ENCODE measurements at regions not wholly inside any gene's neighbourhood (a gene's known extent, or its start where the extent isn't known, plus 50 kb on each side); places are given as distances from the start of the nearest gene placed in this dataset.
"Not testable (repeated sequence)": the region's sequence is repeated elsewhere in the genome, so short reads cannot be mapped to it uniquely, and the experiment has no call there.

DNA sequence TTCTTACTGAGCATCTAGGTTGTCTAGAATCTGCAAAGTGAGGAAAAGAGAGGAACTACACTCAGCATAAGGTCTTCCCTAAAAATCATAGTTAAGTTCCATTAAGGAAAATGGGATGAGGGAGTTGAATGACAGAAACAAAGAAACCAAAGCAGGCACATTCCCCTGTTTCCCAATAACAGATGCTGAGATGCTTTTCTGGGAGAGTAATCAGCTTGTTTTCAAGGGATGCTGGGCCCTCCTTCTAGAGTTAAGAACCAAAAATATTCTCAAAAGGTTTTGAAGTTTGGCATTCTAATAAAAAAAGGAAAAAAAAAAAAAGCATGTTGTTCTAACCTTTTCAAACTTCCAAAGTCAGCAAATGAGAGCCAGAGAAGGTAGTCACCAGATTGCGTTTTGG is 105.2 kb upstream of the ZNF648 start:
- Histone ChIP-seq H3K4me1 (peaks cover 0 to 14% (median 10%) of the 10 kb centered on the region in 3 donors), H3K4me3 (no peak overlapping the region), H3K36me3 (no peaks in the 10 kb centered on the region), H3K9me3 (no peaks in the 10 kb centered on the region), H3K27me3 (no peaks in the 10 kb centered on the region), H3K27ac (no peak overlapping the region)
- TF ChIP-seq POLR2AphosphoS5 (IDR thresholded peaks at IDR 0.05), result no peak
- TF ChIP-seq POLR2A (IDR thresholded peaks at IDR 0.05), result no peak
- TF ChIP-seq EP300 (IDR thresholded peaks at IDR 0.05), result no peak
- TF ChIP-seq, protein P1, sequence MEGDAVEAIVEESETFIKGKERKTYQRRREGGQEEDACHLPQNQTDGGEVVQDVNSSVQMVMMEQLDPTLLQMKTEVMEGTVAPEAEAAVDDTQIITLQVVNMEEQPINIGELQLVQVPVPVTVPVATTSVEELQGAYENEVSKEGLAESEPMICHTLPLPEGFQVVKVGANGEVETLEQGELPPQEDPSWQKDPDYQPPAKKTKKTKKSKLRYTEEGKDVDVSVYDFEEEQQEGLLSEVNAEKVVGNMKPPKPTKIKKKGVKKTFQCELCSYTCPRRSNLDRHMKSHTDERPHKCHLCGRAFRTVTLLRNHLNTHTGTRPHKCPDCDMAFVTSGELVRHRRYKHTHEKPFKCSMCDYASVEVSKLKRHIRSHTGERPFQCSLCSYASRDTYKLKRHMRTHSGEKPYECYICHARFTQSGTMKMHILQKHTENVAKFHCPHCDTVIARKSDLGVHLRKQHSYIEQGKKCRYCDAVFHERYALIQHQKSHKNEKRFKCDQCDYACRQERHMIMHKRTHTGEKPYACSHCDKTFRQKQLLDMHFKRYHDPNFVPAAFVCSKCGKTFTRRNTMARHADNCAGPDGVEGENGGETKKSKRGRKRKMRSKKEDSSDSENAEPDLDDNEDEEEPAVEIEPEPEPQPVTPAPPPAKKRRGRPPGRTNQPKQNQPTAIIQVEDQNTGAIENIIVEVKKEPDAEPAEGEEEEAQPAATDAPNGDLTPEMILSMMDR (IDR thresholded peaks at IDR 0.05), result no peak
- 85 to 88% methylated on average over 1 of the region's 1 CpG for WGBS, 2 donors (ENCODE audit: low coverage in 1 of 2)
- no peak for ATAC-seq

DNA sequence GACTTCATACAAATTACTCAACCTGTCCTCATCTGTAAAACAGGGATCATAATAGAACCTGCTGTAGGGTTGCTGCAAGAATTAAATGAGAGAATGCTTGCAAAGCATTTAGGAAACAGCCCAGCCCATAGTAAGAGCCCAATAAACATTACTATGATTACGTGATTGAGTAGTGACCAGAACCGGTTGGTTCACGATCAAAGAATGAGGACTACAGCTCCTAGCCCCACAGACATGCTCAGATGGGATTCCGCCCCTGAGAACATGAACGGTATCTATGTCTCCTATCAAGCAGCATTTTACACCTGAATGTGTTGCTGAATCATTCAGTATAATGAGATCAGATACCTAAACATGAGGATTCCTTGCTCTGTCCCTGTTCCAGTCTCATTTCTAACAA is 104.8 kb upstream of the ZNF648 start:
- Histone ChIP-seq H3K9me3 (no peaks in the 10 kb centered on the region), H3K36me3 (no peaks in the 10 kb centered on the region), H3K4me1 (peaks cover 0 to 14% (median 10%) of the 10 kb centered on the region in 3 donors), H3K4me3 (no peak overlapping the region), H3K27ac (no peak overlapping the region), H3K27me3 (no peaks in the 10 kb centered on the region)
- no peak for ATAC-seq
- TF ChIP-seq EP300 (IDR thresholded peaks at IDR 0.05) (no peak), POLR2AphosphoS5 (IDR thresholded peaks at IDR 0.05) (no peak), POLR2A (IDR thresholded peaks at IDR 0.05) (no peak)
- TF ChIP-seq, protein P1 (IDR thresholded peaks at IDR 0.05), result no peak
- whole genome bisulfite sequencing, 2 donors (ENCODE audit: low coverage in 1 of 2), result 88 to 92% methylated on average over 5 of the region's 5 CpGs

DNA sequence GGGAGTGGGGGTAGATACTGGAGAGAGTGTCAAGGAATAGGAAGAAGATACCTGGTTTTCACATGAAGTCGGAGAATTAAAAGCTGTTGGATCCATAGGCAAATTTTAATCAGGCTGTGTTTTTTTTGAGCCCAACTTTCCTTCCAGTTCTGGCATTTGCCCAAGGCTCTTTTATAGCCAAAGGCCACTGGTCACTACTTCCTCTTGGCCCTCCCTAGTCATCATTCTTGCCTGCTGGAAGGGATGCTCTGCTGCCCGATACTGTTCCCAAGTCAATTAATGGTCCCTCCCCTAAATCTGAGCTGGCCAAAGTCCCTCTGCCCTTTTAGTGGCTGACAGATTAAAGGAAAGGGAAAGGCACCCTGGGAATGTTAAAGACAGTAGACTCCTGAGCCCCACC is 102.8 kb upstream of the ZNF648 start:
- H3K4me1 ChIP-seq, result peaks cover 0 to 14% (median 10%) of the 10 kb centered on the region in 3 donors
- 85 to 90% methylated on average over 1 of the region's 2 CpGs for WGBS, 2 donors (ENCODE audit: low coverage in 1 of 2)
- H3K36me3 ChIP-seq, result no peaks in the 10 kb centered on the region
- H3K27me3 ChIP-seq, result no peaks in the 10 kb centered on the region
- TF ChIP-seq EP300 (IDR thresholded peaks at IDR 0.05) (no peak), POLR2A (IDR thresholded peaks at IDR 0.05) (no peak)
- peak overlapping the region in 3 of 4 donors; percentile 48 to 68 (median 61) for H3K27ac ChIP-seq
- H3K4me3 ChIP-seq, result no peak overlapping the region
- peak; percentile 50 for ATAC-seq
- peaks cover 0 to 5% (median 0%) of the 10 kb centered on the region in 3 donors for H3K9me3 ChIP-seq

DNA sequence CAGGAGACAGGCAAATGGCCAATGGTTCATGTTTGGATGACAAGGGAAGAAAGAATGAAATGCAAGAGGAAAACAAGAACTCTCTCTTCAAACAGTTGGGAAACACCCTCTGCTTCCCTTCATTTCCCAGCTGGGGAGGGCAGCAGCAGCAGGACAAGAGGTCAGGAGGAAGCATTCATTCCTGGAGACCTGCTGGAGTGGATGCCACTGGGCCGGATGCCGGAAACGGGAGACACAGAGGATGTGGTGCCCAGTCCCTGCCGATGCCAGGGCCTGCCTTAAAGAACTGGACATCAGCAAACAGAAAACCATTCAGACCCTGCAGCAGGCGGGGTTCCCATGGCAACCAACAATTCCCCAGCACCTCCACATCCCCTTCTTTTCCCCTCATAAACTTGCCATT is 102.3 kb upstream of the ZNF648 start:
- H3K27ac ChIP-seq, result peak overlapping the region in 3 of 4 donors; percentile 48 to 68 (median 61)
- no peaks in the 10 kb centered on the region for H3K36me3 ChIP-seq
- H3K4me3 ChIP-seq, result no peak overlapping the region
- 67 to 100% methylated on average over 1 to 4 of the region's 5 CpGs for WGBS, 2 donors (ENCODE audit: low coverage in 1 of 2)
- H3K4me1 ChIP-seq, result peaks cover 0 to 14% (median 10%) of the 10 kb centered on the region in 3 donors
- no peaks in the 10 kb centered on the region for H3K27me3 ChIP-seq
- ATAC-seq, result peak; percentile 91
- peaks cover 0 to 9% (median 0%) of the 10 kb centered on the region in 3 donors for H3K9me3 ChIP-seq
- TF ChIP-seq EP300 (IDR thresholded peaks at IDR 0.05) (no peak), POLR2AphosphoS5 (IDR thresholded peaks at IDR 0.05) (peak; percentile 85), POLR2A (IDR thresholded peaks at IDR 0.05) (no peak)

DNA sequence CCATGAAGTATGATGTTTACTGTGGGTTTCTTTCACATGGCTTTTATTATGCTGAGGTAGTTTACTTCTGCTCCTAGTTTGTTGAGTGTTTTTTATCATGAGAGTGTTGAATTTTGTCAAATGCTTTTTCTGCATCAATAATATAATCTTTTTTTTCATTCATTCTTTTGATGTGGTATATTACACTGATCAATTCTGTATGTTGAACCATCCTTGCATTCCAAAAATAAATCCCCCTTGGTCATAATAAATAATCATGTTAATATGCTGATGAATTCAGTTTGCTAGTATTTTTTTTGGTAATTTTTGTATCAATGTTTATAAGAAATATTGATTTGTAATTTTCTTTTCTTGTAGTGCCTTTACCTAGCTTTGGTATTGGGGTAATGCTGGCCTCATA is 97.9 kb upstream of the ZNF648 start:
- no peak overlapping the region for H3K27ac ChIP-seq
- H3K4me3 ChIP-seq, result no peak overlapping the region
- peaks cover 0 to 11% (median 7%) of the 10 kb centered on the region in 3 donors for H3K4me1 ChIP-seq
- ATAC-seq, result no peak
- TF ChIP-seq POLR2AphosphoS5 (IDR thresholded peaks at IDR 0.05), result no peak
- TF ChIP-seq POLR2A (IDR thresholded peaks at IDR 0.05), result no peak
- no peak for TF ChIP-seq EP300 (IDR thresholded peaks at IDR 0.05)
- TF ChIP-seq, protein P1 (IDR thresholded peaks at IDR 0.05), result no peak
- H3K27me3 ChIP-seq, result no peaks in the 10 kb centered on the region
- no peaks in the 10 kb centered on the region for H3K36me3 ChIP-seq
- H3K9me3 ChIP-seq, result peaks cover 0 to 11% (median 0%) of the 10 kb centered on the region in 3 donors

DNA sequence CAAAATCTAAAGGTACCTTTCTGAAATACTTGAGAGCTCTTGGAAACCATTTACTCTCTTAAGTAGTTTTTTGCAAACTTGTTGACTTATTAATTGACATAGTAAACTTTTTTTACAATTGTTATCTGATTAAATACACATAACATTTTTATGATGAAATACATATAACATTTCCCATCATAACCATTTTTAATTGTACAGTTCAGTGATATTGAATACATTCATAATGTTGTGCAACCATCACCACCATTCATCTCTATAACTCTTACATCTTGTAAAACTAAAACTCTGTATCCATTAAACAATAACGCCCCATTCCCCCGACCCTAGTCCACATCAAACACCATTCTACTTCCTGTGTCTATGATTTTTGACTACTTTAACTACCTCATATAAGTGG is 95.7 kb upstream of the ZNF648 start:
- Histone ChIP-seq H3K4me3 (no peak overlapping the region), H3K27ac (no peak overlapping the region), H3K27me3 (no peaks in the 10 kb centered on the region), H3K36me3 (no peaks in the 10 kb centered on the region), H3K9me3 (peaks cover 0 to 11% (median 0%) of the 10 kb centered on the region in 3 donors), H3K4me1 (no peaks in the 10 kb centered on the region)
- TF ChIP-seq, protein P1 (IDR thresholded peaks at IDR 0.05), result no peak
- TF ChIP-seq EP300 (IDR thresholded peaks at IDR 0.05) (no peak), POLR2AphosphoS5 (IDR thresholded peaks at IDR 0.05) (no peak), POLR2A (IDR thresholded peaks at IDR 0.05) (no peak)
- 71 to 84% methylated on average over 2 of the region's 2 CpGs for WGBS, 2 donors (ENCODE audit: low coverage in 1 of 2)
- ATAC-seq, result no peak

DNA sequence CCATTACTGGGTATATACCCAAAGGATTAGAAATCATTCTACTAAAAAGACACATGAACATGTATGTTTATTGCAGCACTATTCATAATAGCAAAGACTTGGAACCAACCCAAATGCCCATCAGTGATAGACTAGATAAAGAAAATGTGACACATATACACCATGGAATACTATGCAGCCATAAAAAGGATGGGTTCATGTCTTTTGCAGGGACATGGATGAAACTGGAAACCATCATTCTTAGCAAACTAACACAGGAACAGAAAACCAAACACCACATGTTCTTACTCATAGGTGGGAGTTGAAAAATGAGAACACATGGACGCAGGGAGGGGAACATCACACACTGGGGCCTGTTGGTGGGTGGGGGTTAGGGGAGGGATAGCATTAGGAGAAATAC is 92.9 kb upstream of the ZNF648 start:
- H3K27me3 ChIP-seq, H3K9me3 ChIP-seq, H3K4me1 ChIP-seq, H3K27ac ChIP-seq, H3K4me3 ChIP-seq, ATAC-seq, H3K36me3 ChIP-seq: not testable (repeated sequence)
- whole genome bisulfite sequencing, 2 donors (ENCODE audit: low coverage in 1 of 2), result 83 to 100% methylated on average over 1 of the region's 1 CpG
